ENCODE measurements at regions not wholly inside any gene's neighbourhood (a gene's known extent, or its start where the extent isn't known, plus 50 kb on each side); places are given as distances from the start of the nearest gene placed in this dataset.

GRCh38 chr4:176843710-176844109 is 51.0 kb upstream of the VEGFC start:
- TF ChIP-seq HNRNPK (IDR thresholded peaks at IDR 0.05; ENCODE audit: low read depth, low read length, poor library complexity, severe bottlenecking), result no peak
- no peak for TF ChIP-seq ZNF83 (CRISPR knock-in tag; IDR thresholded peaks at IDR 0.05; ENCODE audit: borderline replicate concordance)
- no peak for TF ChIP-seq ZNF18 (CRISPR knock-in tag; IDR thresholded peaks at IDR 0.05; ENCODE audit: insufficient replicate concordance)
- TF ChIP-seq BCL6 (CRISPR knock-in tag; IDR thresholded peaks at IDR 0.05), result no peak
- no peak for TF ChIP-seq MAFK (conservative IDR thresholded peaks at IDR 0.05 in 1 of 2, IDR thresholded peaks at IDR 0.05 in 1 of 2; ENCODE audit: low read length in 2 of 2)
- TF ChIP-seq, protein P1, sequence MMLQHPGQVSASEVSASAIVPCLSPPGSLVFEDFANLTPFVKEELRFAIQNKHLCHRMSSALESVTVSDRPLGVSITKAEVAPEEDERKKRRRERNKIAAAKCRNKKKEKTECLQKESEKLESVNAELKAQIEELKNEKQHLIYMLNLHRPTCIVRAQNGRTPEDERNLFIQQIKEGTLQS (CRISPR knock-in tag; IDR thresholded peaks at IDR 0.05), result no peak
- TF ChIP-seq KDM5A (IDR thresholded peaks at IDR 0.05; ENCODE audit: borderline replicate concordance, low read length), result no peak
- no peak for TF ChIP-seq POLR2A (IDR thresholded peaks at IDR 0.05; ENCODE audit: insufficient read depth in 1 of 2, low read depth in 2 of 2, low read length in 2 of 2)
- no peak for TF ChIP-seq ZNF660 (CRISPR knock-in tag; IDR thresholded peaks at IDR 0.05; ENCODE audit: borderline replicate concordance, low read depth)
